ENCODE measurements at regions not wholly inside any gene's neighbourhood (a gene's known extent, or its start where the extent isn't known, plus 50 kb on each side); places are given as distances from the start of the nearest gene placed in this dataset.

- no peaks in the 10 kb centered on the region for H3K9me1 ChIP-seq (ENCODE audit: insufficient read depth, low read length)
- ChIA-PET CTCF (no interaction called here), POLR2A (ENCODE audit: unreplicated experiment) (no interaction called here)
- H3K27ac ChIP-seq (ENCODE audit: insufficient read depth, low read length): no peak overlapping the region
- no peaks in the 10 kb centered on the region for H3K27me3 ChIP-seq (ENCODE audit: control insufficient read depth, insufficient read depth, low read length)
- no peak for TF ChIP-seq BHLHE40 (IDR thresholded peaks at IDR 0.05; ENCODE audit: low read depth, low read length)
- no peak for TF ChIP-seq CHD1 (IDR thresholded peaks at IDR 0.05; ENCODE audit: low read depth, low read length)
- TF ChIP-seq NFE2L2 (IDR thresholded peaks at IDR 0.05; ENCODE audit: low read depth, low read length): no peak
- TF ChIP-seq SMC3 (IDR thresholded peaks at IDR 0.05; ENCODE audit: low read depth, low read length): no peak
- TF ChIP-seq MXI1 (IDR thresholded peaks at IDR 0.05; ENCODE audit: borderline replicate concordance, low read depth, low read length): no peak
- TF ChIP-seq FOS (IDR thresholded peaks at IDR 0.05; ENCODE audit: low read depth, low read length): no peak
- TF ChIP-seq CEBPB (IDR thresholded peaks at IDR 0.05; ENCODE audit: low read depth, low read length): no peak
- no peak for TF ChIP-seq USF2 (IDR thresholded peaks at IDR 0.05; ENCODE audit: low read depth, low read length)
- dilution Hi-C loops (cut with HindIII; ENCODE audit: low sequenced_read_pairs, unreplicated experiment): no loop called here
- no peaks in the 10 kb centered on the region for H4K20me1 ChIP-seq (ENCODE audit: insufficient read depth, low read length)
- H3K9ac ChIP-seq (ENCODE audit: low read depth, low read length): no peak overlapping the region
- DNase-seq (no peak), ATAC-seq (ENCODE audit: low read depth) (no peak)
- H3K36me3 ChIP-seq (ENCODE audit: control insufficient read depth, insufficient read depth, low read length): no peaks in the 10 kb centered on the region
- no peak overlapping the region for H4K5ac ChIP-seq (ENCODE audit: low read depth, low read length)
- no peak overlapping the region for H3K4ac ChIP-seq (ENCODE audit: low read depth, low read length)
- no peak overlapping the region for H3K4me2 ChIP-seq (ENCODE audit: low read depth, low read length)
- H3K23ac ChIP-seq (ENCODE audit: low read depth, low read length): no peak overlapping the region
- H2AK5ac ChIP-seq (ENCODE audit: low read depth, low read length): no peak overlapping the region
- WGBS, 2 experiments (ENCODE audit: extremely low coverage in 2 of 2, insufficient read length in 1 of 2): no CpG with 5 or more reads among the region's 2 CpGs
- BruUV-seq (replicated peaks): no TSS peak
- H2AFZ ChIP-seq (replicated peaks; ENCODE audit: low read length, poor library complexity): no peak overlapping the region
- no peak overlapping the region for H2BK15ac ChIP-seq (ENCODE audit: low read depth, low read length)
- peak overlapping the region; percentile 15 for H2AK9ac ChIP-seq (replicated peaks; ENCODE audit: low read depth, low read length, poor library complexity)
- no peaks in the 10 kb centered on the region for H3K4me1 ChIP-seq (ENCODE audit: control insufficient read depth, insufficient read depth, low read length)
- no peak overlapping the region for H4K8ac ChIP-seq (ENCODE audit: low read depth in 2 of 2, low read length in 2 of 2)
- H3K14ac ChIP-seq (replicated peaks; ENCODE audit: low read depth, low read length): no peak overlapping the region
- H2BK5ac ChIP-seq (ENCODE audit: low read depth, low read length, poor library complexity, severe bottlenecking): no peak overlapping the region
- H2BK20ac ChIP-seq (ENCODE audit: low read depth, low read length): no peak overlapping the region
- H3K18ac ChIP-seq (ENCODE audit: low read depth, low read length): no peak overlapping the region
- in situ Hi-C loops (cut with MboI; ENCODE audit: low sequenced_read_pairs): no loop called here
- no peak overlapping the region for H3K56ac ChIP-seq (ENCODE audit: extremely low read depth, insufficient read depth, low read length)
- no peaks in the 10 kb centered on the region for H3K79me1 ChIP-seq (ENCODE audit: low read depth in 1 of 2, low read length in 2 of 2)
- H3K9me3 ChIP-seq (ENCODE audit: control insufficient read depth, insufficient read depth, low read length): no peaks in the 10 kb centered on the region
- H4K91ac ChIP-seq (ENCODE audit: insufficient read depth, low read depth, low read length): no peak overlapping the region
- H2BK120ac ChIP-seq (ENCODE audit: low read depth, low read length): no peak overlapping the region
- no peak overlapping the region for H3K4me3 ChIP-seq (ENCODE audit: insufficient read depth, low read depth, low read length)
- intact Hi-C loops (cut with micrococcal nuclease): no loop called here
Measured at GRCh38 chr20:52259295-52259694, 67.7 kb upstream of the ZFP64 start.

Measured in IMR-90 (cell line).